Stimulated activated CD8-positive, alpha-beta memory T cell treated with anti-CD3 and anti-CD28 coated beads, Interleukin-15, amount 100 ng/mL, for 1 hour (primary cell): ENCODE measurements at regions not wholly inside any gene's neighbourhood (a gene's known extent, or its start where the extent isn't known, plus 50 kb on each side); places are given as distances from the start of the nearest gene placed in this dataset.

Source experiments
- DNase-seq: peaks from one replicate; pipeline ENCODE4 v3.0.0-alpha.2; 2020; ENCODE audit warnings: low read depth

DNA sequence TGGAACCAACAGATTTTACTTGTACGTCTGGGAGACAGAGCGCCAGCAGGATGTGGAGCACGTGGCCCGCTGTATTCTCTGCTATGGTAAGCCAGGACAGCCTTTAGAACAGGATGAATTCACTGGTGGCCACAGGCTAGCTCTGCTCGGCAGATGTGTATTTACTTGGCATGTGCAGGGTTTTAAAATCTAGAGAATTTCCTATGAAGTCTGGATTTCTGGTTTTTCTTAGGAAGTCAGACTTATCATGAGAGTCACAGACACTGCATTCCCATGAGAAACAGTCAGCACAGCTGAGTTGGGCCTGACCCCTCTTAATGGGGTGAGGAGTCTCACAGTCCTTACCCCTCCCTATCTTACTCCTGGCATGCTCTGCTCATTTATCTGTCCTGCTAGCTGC is 84.6 kb upstream of the COL6A5 start:
- no peak for DNase-seq

DNA sequence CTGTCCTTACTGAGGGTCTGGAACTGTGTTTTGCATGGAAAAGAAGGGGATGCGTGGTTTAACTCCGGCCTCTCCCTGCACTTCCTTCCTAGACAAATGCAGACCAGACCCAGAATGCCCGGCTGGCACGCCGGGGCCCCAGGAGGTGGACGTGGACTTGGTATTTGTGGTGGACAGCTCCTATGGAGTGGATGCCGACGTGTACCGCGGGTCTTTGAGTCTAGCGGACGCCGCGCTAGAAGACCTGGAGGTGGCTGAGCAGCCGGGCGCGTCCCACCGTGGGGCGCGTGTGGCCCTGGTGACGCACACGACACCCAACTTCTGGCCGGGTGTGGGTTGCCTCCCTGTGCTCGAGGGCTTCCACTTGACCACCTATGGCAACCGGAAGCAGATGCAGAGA is 81.8 kb upstream of the COL6A5 start:
- no peak for DNase-seq

DNA sequence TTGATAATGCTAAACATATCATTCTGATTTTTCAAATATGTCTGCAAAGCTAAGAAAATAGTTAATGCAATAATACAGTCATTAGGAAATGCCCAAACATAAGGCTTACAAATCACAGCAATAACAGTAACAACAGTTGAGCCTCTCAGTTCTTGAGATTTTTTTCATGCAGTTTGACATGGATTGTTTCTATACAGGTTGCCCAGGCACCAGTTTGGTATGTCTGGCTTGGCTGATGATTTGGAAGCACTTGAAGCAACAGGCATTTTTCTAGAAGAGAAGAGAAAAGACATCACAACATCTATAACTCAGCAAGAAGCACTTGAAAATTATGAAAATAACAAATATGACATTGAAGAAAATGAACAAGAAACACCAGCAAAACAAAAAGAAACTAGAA is 78.7 kb upstream of the COL6A5 start:
- DNase-seq: no peak

DNA sequence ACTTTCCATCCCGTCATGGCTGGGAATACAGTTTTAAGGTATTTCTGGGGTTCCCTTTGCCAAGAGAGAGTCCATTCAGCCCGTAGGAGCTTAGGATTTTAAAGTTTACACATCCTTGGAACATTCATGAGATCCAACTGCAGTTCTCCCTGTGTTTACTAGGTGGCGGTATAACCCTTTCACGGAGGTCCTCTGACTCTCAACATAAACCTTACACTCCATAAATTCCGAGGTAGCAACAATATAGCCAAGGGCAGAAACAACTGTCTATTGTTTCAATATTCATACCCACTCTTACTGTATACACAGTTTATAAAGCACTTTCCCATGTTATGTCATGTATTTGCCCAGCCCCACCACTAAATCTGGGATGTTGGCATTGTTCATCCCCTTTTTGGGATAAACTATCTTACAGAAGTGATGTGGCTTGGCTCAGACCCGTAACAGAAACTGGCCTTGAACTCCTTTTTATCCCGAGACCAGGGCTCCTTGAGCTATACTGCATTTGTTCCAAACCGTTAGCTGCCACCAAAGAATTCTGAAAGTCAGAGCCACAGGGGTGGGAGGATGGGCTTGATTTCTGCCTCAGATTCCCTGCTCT is 69.2 kb upstream of the COL6A5 start:
- DNase-seq: no peak

DNA sequence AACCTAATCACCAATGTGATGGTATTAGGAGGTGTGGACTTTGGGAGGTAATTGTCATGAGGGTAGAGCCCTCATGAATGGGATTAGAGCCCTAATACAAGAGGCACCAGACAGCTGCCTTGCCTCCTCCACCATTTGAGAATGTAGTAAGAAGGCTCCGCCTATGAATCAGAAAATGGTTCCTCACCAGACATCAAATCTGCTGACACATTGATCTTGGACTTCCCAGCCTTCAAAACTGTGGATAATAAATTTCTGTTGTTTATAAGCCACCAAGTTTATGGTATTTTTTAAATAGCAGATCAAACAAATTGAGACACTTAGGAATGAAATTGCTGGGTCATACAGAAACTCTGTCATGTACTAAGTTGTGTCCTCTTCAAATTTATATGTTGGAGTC is 56.8 kb upstream of the COL6A5 start:
- no peak for DNase-seq

DNA sequence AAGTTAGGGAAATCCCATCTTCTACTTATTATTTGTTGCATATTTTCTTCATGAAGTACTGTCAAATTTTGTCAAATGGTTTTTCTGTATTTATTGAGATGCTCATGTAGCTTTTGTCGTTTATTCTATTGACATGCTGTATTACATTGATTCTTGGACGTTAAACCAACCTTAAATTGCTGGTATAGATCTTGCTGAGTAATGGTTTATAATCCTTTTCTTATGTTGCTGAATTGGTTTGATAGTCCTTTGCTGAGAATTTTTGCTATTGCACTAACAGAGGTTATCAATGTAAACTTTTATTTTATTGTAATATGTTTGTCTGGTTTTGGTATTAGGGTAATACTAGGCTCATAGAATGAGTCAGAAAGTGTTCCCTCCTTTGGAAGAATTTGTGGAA is 54.3 kb upstream of the COL6A5 start:
- no peak for DNase-seq

DNA sequence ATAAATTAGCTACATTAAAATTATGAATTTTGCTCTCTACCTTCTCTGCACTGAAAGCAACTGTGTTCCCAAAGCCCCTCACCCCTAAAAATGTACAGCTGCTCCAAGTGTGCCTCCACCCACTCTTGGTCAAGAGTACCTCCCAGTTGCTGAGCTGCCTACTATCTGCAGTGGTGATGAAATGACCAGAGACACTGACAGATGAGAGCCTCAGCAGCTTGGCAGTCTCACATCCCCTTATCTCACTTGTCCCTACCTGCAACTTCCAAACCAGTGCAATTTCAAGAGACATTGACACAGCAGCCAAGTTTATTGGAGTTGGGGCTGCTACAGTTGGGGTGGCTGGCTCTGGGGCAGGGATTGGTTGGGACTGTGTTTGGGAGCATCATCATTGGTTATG is 52.2 kb upstream of the COL6A5 start:
- no peak for DNase-seq
